ENCODE measurements at regions not wholly inside any gene's neighbourhood (a gene's known extent, or its start where the extent isn't known, plus 50 kb on each side); places are given as distances from the start of the nearest gene placed in this dataset.

GRCh38 chr19:31160336-31160926 is 188.8 kb downstream of the TSHZ3 start:
- Histone ChIP-seq H3K36me3 (ENCODE audit: insufficient read depth, low read length) (no peaks in the 10 kb centered on the region), H3K9me3 (ENCODE audit: control insufficient read depth in 1 of 2, low read length in 2 of 2) (no peaks in the 10 kb centered on the region), H3K27me3 (ENCODE audit: insufficient read depth, low read length) (no peaks in the 10 kb centered on the region), H3K4me1 (ENCODE audit: insufficient read depth, low read length) (no peaks in the 10 kb centered on the region), H3K4me3 (ENCODE audit: low read length in 2 of 2) (no peak overlapping the region), H3K27ac (ENCODE audit: low read depth, low read length) (no peak overlapping the region)
- no peaks in the 10 kb centered on the region for H3K4me1 Mint-ChIP-seq
- no peak overlapping the region for H3K27ac Mint-ChIP-seq
- H3K4me3 Mint-ChIP-seq = no peak overlapping the region
- peaks cover 12 to 27% of the 10 kb centered on the region in 2 donors for H3K27me3 Mint-ChIP-seq
- POLR2A ChIA-PET (ENCODE audit: partially characterized antibody) = no interaction called here
- no peak for DNase-seq
- intact Hi-C loops (cut with micrococcal nuclease) = no loop called here
- H3K36me3 Mint-ChIP-seq = no peaks in the 10 kb centered on the region
- H3K9me3 Mint-ChIP-seq = no peaks in the 10 kb centered on the region
- CTCF ChIA-PET (ENCODE audit: partially characterized antibody) = no interaction called here

- Mint-ChIP-seq H3K9me3 (peaks cover 0 to 2% (median 0%) of the 10 kb centered on the region in 8 donors), H3K36me3 (no peaks in the 10 kb centered on the region), H3K27me3 (peaks cover 3 to 6% of the 10 kb centered on the region in 2 donors), H3K27ac (no peak overlapping the region), H3K4me1 (no peaks in the 10 kb centered on the region), H3K4me3 (no peak overlapping the region)
- ChIA-PET POLR2A (ENCODE audit: partially characterized antibody) (no interaction called here), CTCF (ENCODE audit: partially characterized antibody) (no interaction called here)
- DNase-seq = no peak
- H3K4me3 ChIP-seq (ENCODE audit: low read length in 2 of 2) = no peak overlapping the region
- intact Hi-C loops (cut with micrococcal nuclease) = no loop called here
- H3K9me3 ChIP-seq (ENCODE audit: control insufficient read depth in 1 of 2, low read length in 2 of 2) = no peaks in the 10 kb centered on the region
- H3K4me1 ChIP-seq (ENCODE audit: insufficient read depth, low read length) = no peaks in the 10 kb centered on the region
- no peaks in the 10 kb centered on the region for H3K36me3 ChIP-seq (ENCODE audit: insufficient read depth, low read length)
- H3K27me3 ChIP-seq (ENCODE audit: insufficient read depth, low read length) = no peaks in the 10 kb centered on the region
- no peak overlapping the region for H3K27ac ChIP-seq (ENCODE audit: low read depth, low read length)
Measured at GRCh38 chr19:31154021-31154420, 195.2 kb downstream of the TSHZ3 start.

GRCh38 chr19:31152906-31153305 is 196.3 kb downstream of the TSHZ3 start:
- no peak for DNase-seq
- peaks cover 0 to 2% (median 0%) of the 10 kb centered on the region in 8 donors for H3K9me3 Mint-ChIP-seq
- POLR2A ChIA-PET (ENCODE audit: partially characterized antibody) = no interaction called here

GRCh38 chr19:31149441-31149941 is 199.7 kb downstream of the TSHZ3 start:
- ChIA-PET POLR2A (ENCODE audit: partially characterized antibody) (no interaction called here), CTCF (ENCODE audit: partially characterized antibody) (no interaction called here)
- Mint-ChIP-seq H3K36me3 (no peaks in the 10 kb centered on the region), H3K27me3 (no peaks in the 10 kb centered on the region), H3K4me1 (no peaks in the 10 kb centered on the region), H3K4me3 (no peak overlapping the region), H3K27ac (no peak overlapping the region), H3K9me3 (peaks cover 0 to 2% (median 0%) of the 10 kb centered on the region in 8 donors)
- Histone ChIP-seq H3K27ac (ENCODE audit: low read depth, low read length) (no peak overlapping the region), H3K4me1 (ENCODE audit: insufficient read depth, low read length) (no peaks in the 10 kb centered on the region), H3K27me3 (ENCODE audit: insufficient read depth, low read length) (no peaks in the 10 kb centered on the region), H3K9me3 (ENCODE audit: control insufficient read depth in 1 of 2, low read length in 2 of 2) (no peaks in the 10 kb centered on the region), H3K36me3 (ENCODE audit: insufficient read depth, low read length) (no peaks in the 10 kb centered on the region), H3K4me3 (ENCODE audit: low read length in 2 of 2) (no peak overlapping the region)
- intact Hi-C loops (cut with micrococcal nuclease) = no loop called here
- DNase-seq = no peak

More at GRCh38 chr19:31152906-31153305, 196.3 kb downstream of the TSHZ3 start:
- CTCF ChIA-PET (ENCODE audit: partially characterized antibody) = no interaction called here
- Mint-ChIP-seq H3K27ac (no peak overlapping the region), H3K4me3 (no peak overlapping the region), H3K4me1 (no peaks in the 10 kb centered on the region), H3K36me3 (no peaks in the 10 kb centered on the region), H3K27me3 (peaks cover 3 to 6% of the 10 kb centered on the region in 2 donors)
- Histone ChIP-seq H3K27me3 (ENCODE audit: insufficient read depth, low read length) (no peaks in the 10 kb centered on the region), H3K9me3 (ENCODE audit: control insufficient read depth in 1 of 2, low read length in 2 of 2) (no peaks in the 10 kb centered on the region), H3K4me3 (ENCODE audit: low read length in 2 of 2) (no peak overlapping the region), H3K4me1 (ENCODE audit: insufficient read depth, low read length) (no peaks in the 10 kb centered on the region), H3K27ac (ENCODE audit: low read depth, low read length) (no peak overlapping the region), H3K36me3 (ENCODE audit: insufficient read depth, low read length) (no peaks in the 10 kb centered on the region)
- intact Hi-C loops (cut with micrococcal nuclease) = no loop called here

GRCh38 chr19:31148671-31149070 is 200.6 kb downstream of the TSHZ3 start:
- Mint-ChIP-seq H3K27me3 (no peaks in the 10 kb centered on the region), H3K4me1 (no peaks in the 10 kb centered on the region), H3K27ac (no peak overlapping the region), H3K36me3 (no peaks in the 10 kb centered on the region), H3K4me3 (no peak overlapping the region), H3K9me3 (peaks cover 0 to 2% (median 0%) of the 10 kb centered on the region in 8 donors)
- no peaks in the 10 kb centered on the region for H3K36me3 ChIP-seq (ENCODE audit: insufficient read depth, low read length)
- H3K27me3 ChIP-seq (ENCODE audit: insufficient read depth, low read length) = no peaks in the 10 kb centered on the region
- no peaks in the 10 kb centered on the region for H3K4me1 ChIP-seq (ENCODE audit: insufficient read depth, low read length)
- intact Hi-C loops (cut with micrococcal nuclease) = no loop called here
- H3K9me3 ChIP-seq (ENCODE audit: control insufficient read depth in 1 of 2, low read length in 2 of 2) = no peaks in the 10 kb centered on the region
- no peak overlapping the region for H3K4me3 ChIP-seq (ENCODE audit: low read length in 2 of 2)
- DNase-seq = no peak
- ChIA-PET POLR2A (ENCODE audit: partially characterized antibody) (no interaction called here), CTCF (ENCODE audit: partially characterized antibody) (no interaction called here)
- no peak overlapping the region for H3K27ac ChIP-seq (ENCODE audit: low read depth, low read length)

GRCh38 chr19:31147234-31147633 is 202.0 kb downstream of the TSHZ3 start:
- ChIA-PET POLR2A (ENCODE audit: partially characterized antibody) (no interaction called here), CTCF (ENCODE audit: partially characterized antibody) (no interaction called here)
- no peaks in the 10 kb centered on the region for H3K4me1 ChIP-seq (ENCODE audit: insufficient read depth, low read length)
- no peaks in the 10 kb centered on the region for H3K27me3 ChIP-seq (ENCODE audit: insufficient read depth, low read length)
- no peaks in the 10 kb centered on the region for H3K4me1 Mint-ChIP-seq
- no peak for DNase-seq
- H3K4me3 Mint-ChIP-seq = no peak overlapping the region
- intact Hi-C loops (cut with micrococcal nuclease) = no loop called here
- no peaks in the 10 kb centered on the region for H3K36me3 ChIP-seq (ENCODE audit: insufficient read depth, low read length)
- no peak overlapping the region for H3K27ac ChIP-seq (ENCODE audit: low read depth, low read length)
- H3K27me3 Mint-ChIP-seq = no peaks in the 10 kb centered on the region
- no peaks in the 10 kb centered on the region for H3K36me3 Mint-ChIP-seq
- no peak overlapping the region for H3K4me3 ChIP-seq (ENCODE audit: low read length in 2 of 2)
- H3K9me3 Mint-ChIP-seq = peaks cover 0 to 4% (median 0%) of the 10 kb centered on the region in 8 donors
- no peaks in the 10 kb centered on the region for H3K9me3 ChIP-seq (ENCODE audit: control insufficient read depth in 1 of 2, low read length in 2 of 2)
- H3K27ac Mint-ChIP-seq = no peak overlapping the region

GRCh38 chr19:31146546-31147183 is 202.6 kb downstream of the TSHZ3 start:
- H3K9me3 Mint-ChIP-seq = peaks cover 0 to 4% (median 0%) of the 10 kb centered on the region in 8 donors
- Histone ChIP-seq H3K36me3 (ENCODE audit: insufficient read depth, low read length) (no peaks in the 10 kb centered on the region), H3K4me1 (ENCODE audit: insufficient read depth, low read length) (no peaks in the 10 kb centered on the region), H3K4me3 (ENCODE audit: low read length in 2 of 2) (no peak overlapping the region), H3K27ac (ENCODE audit: low read depth, low read length) (no peak overlapping the region), H3K9me3 (ENCODE audit: control insufficient read depth in 1 of 2, low read length in 2 of 2) (no peaks in the 10 kb centered on the region), H3K27me3 (ENCODE audit: insufficient read depth, low read length) (no peaks in the 10 kb centered on the region)
- no peaks in the 10 kb centered on the region for H3K4me1 Mint-ChIP-seq
- CTCF ChIA-PET (ENCODE audit: partially characterized antibody) = no interaction called here
- intact Hi-C loops (cut with micrococcal nuclease) = no loop called here
- no peak for DNase-seq
- H3K36me3 Mint-ChIP-seq = no peaks in the 10 kb centered on the region
- no peak overlapping the region for H3K4me3 Mint-ChIP-seq
- no peak overlapping the region for H3K27ac Mint-ChIP-seq
- POLR2A ChIA-PET (ENCODE audit: partially characterized antibody) = no interaction called here
- no peaks in the 10 kb centered on the region for H3K27me3 Mint-ChIP-seq
